HEK293 (cell line): ENCODE measurements at regions not wholly inside any gene's neighbourhood (a gene's known extent, or its start where the extent isn't known, plus 50 kb on each side); places are given as distances from the start of the nearest gene placed in this dataset.
"Not testable (repeated sequence)": the region's sequence is repeated elsewhere in the genome, so short reads cannot be mapped to it uniquely, and the experiment has no call there.

Experiments used
- CTCF ChIA-PET: fragments of 350-600 bp; formaldehyde crosslinking; extraction: SDS; loops from one replicate; lab custom pipeline; 2021; ENCODE audit warnings: antibody characterized with exemption; lab: Yijun Ruan, JAX
- POLR2A ChIA-PET: fragments of 300-600 bp; formaldehyde crosslinking; extraction: SDS; loops from one replicate; lab custom pipeline; 2020; ENCODE audit warnings: antibody characterized with exemption, inconsistent platforms; lab: Yijun Ruan, JAX
- H3K27ac ChIP-seq: fragments of 200-500 bp; sonication (Bioruptor generic); 2 replicates; pipeline ENCODE4 v1.5.1; 2014; ENCODE audit warnings: low read depth, low read length, control low read depth, inconsistent platforms; ENCODE audit errors: extremely low read depth
- H3K36me3 ChIP-seq, 2 experiments: fragments of 200-500 bp in 1 of 2; sonication (Bioruptor generic) in 1 of 2; 1 replicate in 1 of 2; 2 replicates in 1 of 2; pipeline ENCODE4 v1.5.1; 2014 to 2017; ENCODE audit warnings: inconsistent platforms in 2 of 2, low read length in 2 of 2; ENCODE audit not compliant: control insufficient read depth in 2 of 2, insufficient read depth in 1 of 2
- H3K4me1 ChIP-seq: fragments of 200-500 bp; sonication (Bioruptor generic); 2 replicates; pipeline ENCODE4 v1.5.1; 2014; ENCODE audit warnings: mild to moderate bottlenecking, low read length, inconsistent platforms; ENCODE audit not compliant: control insufficient read depth, insufficient read depth
- H3K4me3 ChIP-seq: 2 replicates; pipeline ENCODE4 v1.5.1; 2011; ENCODE audit warnings: low read depth, mild to moderate bottlenecking, control low read depth, low read length, moderate library complexity
- H3K9me3 ChIP-seq: fragments of 200-500 bp; sonication (Bioruptor generic); 2 replicates; pipeline ENCODE4 v1.5.1; 2014; ENCODE audit warnings: low read depth, low read length, inconsistent platforms; ENCODE audit not compliant: control insufficient read depth, insufficient read depth
- GFI1B ChIP-seq: fragments of 450-650 bp; formaldehyde crosslinking; IDR thresholded peaks from 2 replicates; pipeline ENCODE4 v1.5.1; 2016; ENCODE audit warnings: missing biosample characterization, missing genetic modification characterization
- HOXC10 ChIP-seq: sonication (generic); formaldehyde crosslinking; IDR thresholded peaks from 2 replicates; pipeline ENCODE4 v1.8.1; 2023; ENCODE audit warnings: mild to moderate bottlenecking, missing genetic modification reagents
- KLF8 ChIP-seq: fragments of 450-650 bp; formaldehyde crosslinking; IDR thresholded peaks from 2 replicates; pipeline ENCODE4 v1.5.1; 2016; ENCODE audit warnings: missing biosample characterization, missing genetic modification characterization
- OVOL3 ChIP-seq: fragments of 450-650 bp; formaldehyde crosslinking; IDR thresholded peaks from 2 replicates; pipeline ENCODE4 v1.5.1; 2016; ENCODE audit warnings: missing biosample characterization, missing genetic modification characterization
- REPIN1 ChIP-seq: fragments of 450-650 bp; formaldehyde crosslinking; IDR thresholded peaks from 2 replicates; pipeline ENCODE4 v1.5.1; 2017; ENCODE audit warnings: missing biosample characterization, missing genetic modification characterization, low read depth
- SALL2 ChIP-seq: fragments of 450-650 bp; formaldehyde crosslinking; IDR thresholded peaks from 2 replicates; pipeline ENCODE4 v1.5.0; 2017; ENCODE audit warnings: missing biosample characterization, mild to moderate bottlenecking, missing genetic modification characterization, borderline replicate concordance
- SP2 ChIP-seq: fragments of 450-650 bp; formaldehyde crosslinking; IDR thresholded peaks from 2 replicates; pipeline ENCODE4 v1.5.1; 2016; ENCODE audit warnings: missing biosample characterization, missing genetic modification characterization
- SP3 ChIP-seq: fragments of 450-650 bp; formaldehyde crosslinking; IDR thresholded peaks from 2 replicates; pipeline ENCODE4 v1.5.1; 2016; ENCODE audit warnings: missing biosample characterization, missing genetic modification characterization
- ZBTB20 ChIP-seq: fragments of 450-650 bp; formaldehyde crosslinking; IDR thresholded peaks from 2 replicates; pipeline ENCODE4 v1.5.1; 2016; ENCODE audit warnings: missing biosample characterization, missing genetic modification characterization
- ZIC2 ChIP-seq: fragments of 450-650 bp; formaldehyde crosslinking; IDR thresholded peaks from 2 replicates; pipeline ENCODE4 v1.5.1; 2016; ENCODE audit warnings: missing biosample characterization, missing genetic modification characterization
- ZNF121 ChIP-seq: fragments of 450-650 bp; formaldehyde crosslinking; IDR thresholded peaks from 2 replicates; pipeline ENCODE4 v1.5.1; 2016; ENCODE audit warnings: missing biosample characterization, missing genetic modification characterization
- ZNF2 ChIP-seq: fragments of 450-650 bp; formaldehyde crosslinking; IDR thresholded peaks from 2 replicates; pipeline ENCODE4 v1.5.1; 2016; ENCODE audit warnings: missing biosample characterization, missing genetic modification characterization
- ZNF335 ChIP-seq: fragments of 450-650 bp; formaldehyde crosslinking; conservative IDR thresholded peaks from 2 replicates; pipeline ENCODE4 v1.5.1; 2016; ENCODE audit warnings: missing biosample characterization, missing genetic modification characterization
- ZNF37A ChIP-seq: fragments of 450-650 bp; IDR thresholded peaks from 2 replicates; pipeline ENCODE4 v1.5.1; 2018; ENCODE audit warnings: missing biosample characterization, missing genetic modification characterization
- ZNF473 ChIP-seq: fragments of 450-650 bp; formaldehyde crosslinking; IDR thresholded peaks from 2 replicates; pipeline ENCODE4 v1.5.1; 2017; ENCODE audit warnings: missing biosample characterization, missing genetic modification characterization
- ZNF558 ChIP-seq: fragments of 450-650 bp; formaldehyde crosslinking; IDR thresholded peaks from 2 replicates; pipeline ENCODE4 v1.5.1; 2016; ENCODE audit warnings: missing biosample characterization, missing genetic modification characterization
- ZNF658 ChIP-seq: fragments of 450-650 bp; formaldehyde crosslinking; IDR thresholded peaks from 2 replicates; pipeline ENCODE4; 2016; ENCODE audit warnings: missing biosample characterization, missing genetic modification characterization
- ZNF664 ChIP-seq: fragments of 450-650 bp; formaldehyde crosslinking; IDR thresholded peaks from 2 replicates; pipeline ENCODE4 v1.5.1; 2016; ENCODE audit warnings: missing biosample characterization, missing genetic modification characterization
- ZNF776 ChIP-seq: fragments of 450-650 bp; formaldehyde crosslinking; IDR thresholded peaks from 2 replicates; pipeline ENCODE4 v1.5.0; 2017; ENCODE audit warnings: missing biosample characterization, missing genetic modification characterization, borderline replicate concordance
- ZNF792 ChIP-seq: fragments of 450-650 bp; formaldehyde crosslinking; IDR thresholded peaks from 2 replicates; pipeline ENCODE4 v1.5.1; 2016; ENCODE audit warnings: missing biosample characterization, missing genetic modification characterization

DNA sequence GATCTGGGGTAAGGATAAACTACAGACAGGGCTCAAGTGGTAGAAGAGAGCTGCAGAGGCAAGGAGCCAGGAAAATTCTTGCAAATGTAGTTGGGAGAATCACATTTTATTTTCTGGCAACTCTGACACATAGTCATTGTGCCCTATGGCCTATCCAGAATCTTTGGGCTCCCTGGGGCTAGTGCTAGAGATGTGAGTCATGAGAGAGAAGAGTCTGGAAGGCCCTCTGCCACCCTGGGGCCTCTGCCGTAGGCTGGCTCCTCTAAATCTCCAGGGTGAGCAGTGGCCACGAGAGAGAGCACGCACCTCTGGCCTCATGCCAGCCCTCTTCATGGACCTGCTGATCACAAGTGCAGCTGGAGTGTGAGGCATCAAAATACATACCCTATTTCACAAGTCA lies 74.3 kb upstream of the SSBP2 start:
- CTCF ChIA-PET = no interaction called here
- Histone ChIP-seq H3K27ac (no peak overlapping the region), H3K36me3 (no peaks in the 10 kb centered on the region), H3K4me1 (no peaks in the 10 kb centered on the region), H3K9me3 (no peaks in the 10 kb centered on the region), H3K4me3 (no peak overlapping the region)
- POLR2A ChIA-PET = no interaction called here
- TF ChIP-seq ZNF664 (tag by site-specific recombination) = no peak
- peak; percentile 30; the same call in 1 of the 2 replicates for TF ChIP-seq ZIC2 (tag by site-specific recombination)
- no peak for TF ChIP-seq ZNF121 (tag by site-specific recombination)
- TF ChIP-seq ZNF335 (tag by site-specific recombination) = peak; percentile 10; the same call in 1 of the 2 replicates
- TF ChIP-seq ZNF658 (tag by site-specific recombination) = no peak
- TF ChIP-seq ZNF558 (tag by site-specific recombination) = 0 out of 2 replicates have a peak, but pooled peaks have one; percentile 36

DNA sequence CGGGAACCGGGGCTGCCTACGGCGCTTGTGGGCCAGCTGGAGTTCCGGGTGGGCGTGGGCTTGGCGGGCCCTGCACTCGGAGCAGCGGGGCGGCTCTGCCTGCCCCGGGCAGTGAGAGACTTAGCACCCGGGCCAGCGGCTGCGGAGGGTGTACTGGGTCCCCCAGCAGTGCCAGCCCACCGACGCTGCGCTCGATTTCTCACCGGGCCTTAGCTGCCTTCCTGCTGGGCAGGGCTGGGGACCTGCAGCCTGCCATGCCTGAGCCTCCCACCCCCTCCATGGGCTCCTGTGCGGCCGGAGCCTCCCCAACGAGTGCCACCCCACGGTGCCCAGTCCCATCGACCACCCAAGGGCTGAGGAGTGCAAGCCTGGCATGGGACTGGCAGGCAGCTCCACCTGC lies 72.8 kb upstream of the SSBP2 start:
- CTCF ChIA-PET, H3K27ac ChIP-seq, H3K4me1 ChIP-seq, H3K36me3 ChIP-seq, POLR2A ChIA-PET, H3K4me3 ChIP-seq, H3K9me3 ChIP-seq: not testable (repeated sequence)

DNA sequence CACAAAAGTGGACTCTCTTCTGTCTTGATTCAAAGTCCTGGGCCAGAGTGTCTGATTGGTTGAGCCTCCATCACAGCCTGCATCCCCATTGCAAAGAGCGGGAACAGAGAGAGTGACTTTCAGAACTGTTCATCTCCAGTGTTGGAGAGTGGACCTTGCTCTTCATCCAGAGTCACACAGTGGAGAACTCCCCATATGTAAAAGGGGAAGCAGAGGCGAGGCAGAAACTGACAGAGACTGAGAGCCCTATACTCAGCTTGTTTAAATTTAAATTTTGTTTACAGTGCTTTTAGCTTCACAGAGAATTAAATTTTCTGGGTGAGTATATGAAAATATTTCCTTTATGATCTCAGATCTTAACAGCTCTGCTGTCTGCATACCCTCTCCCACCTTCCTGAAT lies 70.0 kb upstream of the SSBP2 start:
- Histone ChIP-seq H3K36me3 (no peaks in the 10 kb centered on the region), H3K4me3 (no peak overlapping the region), H3K9me3 (no peaks in the 10 kb centered on the region), H3K4me1 (no peaks in the 10 kb centered on the region), H3K27ac (no peak overlapping the region)
- POLR2A ChIA-PET = no interaction called here
- CTCF ChIA-PET = interaction anchor here (0.6 to 0.7 kb wide), 2 partner anchors 11 to 23 kb away, joined by 3 to 4 read pairs; no protein-coding TSS in a partner anchor
- no peak for TF ChIP-seq KLF8 (tag by site-specific recombination)
- TF ChIP-seq ZNF792 (tag by site-specific recombination) = no peak
- TF ChIP-seq ZNF37A (tag by site-specific recombination) = no peak

DNA sequence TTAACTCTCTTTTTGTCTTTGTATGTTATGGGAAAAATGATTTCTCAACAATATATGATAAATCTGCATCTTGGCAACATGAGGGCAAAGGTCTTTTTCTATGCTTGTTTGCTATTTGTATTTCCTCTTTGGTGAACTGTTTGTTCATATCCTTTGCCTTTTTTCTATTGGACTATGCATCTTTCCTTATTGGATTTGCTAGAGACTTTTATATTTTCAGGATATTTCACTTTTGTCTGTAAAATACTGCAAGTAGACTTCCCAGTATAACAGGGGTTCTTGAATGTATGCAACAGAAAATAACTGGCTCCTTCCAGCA lies 69.4 kb upstream of the SSBP2 start:
- CTCF ChIA-PET = interaction anchor here (0.7 to 0.9 kb wide), 2 partner anchors 11 to 346 kb away, joined by 3 to 4 read pairs; no protein-coding TSS in a partner anchor
- POLR2A ChIA-PET = no interaction called here
- Histone ChIP-seq H3K9me3 (no peaks in the 10 kb centered on the region), H3K27ac (no peak overlapping the region), H3K4me1 (no peaks in the 10 kb centered on the region), H3K36me3 (no peaks in the 10 kb centered on the region), H3K4me3 (no peak overlapping the region)
- TF ChIP-seq OVOL3 (tag by site-specific recombination) = no peak
- no peak for TF ChIP-seq ZNF558 (tag by site-specific recombination)
- no peak for TF ChIP-seq ZNF473 (tag by site-specific recombination)
- no peak for TF ChIP-seq SP3 (tag by site-specific recombination)
- TF ChIP-seq ZNF776 (tag by site-specific recombination) = no peak
- no peak for TF ChIP-seq REPIN1 (tag by site-specific recombination)
- TF ChIP-seq ZBTB20 (tag by site-specific recombination) = no peak
- no peak for TF ChIP-seq ZNF2
- no peak for TF ChIP-seq SALL2 (tag by site-specific recombination)
- no peak for TF ChIP-seq GFI1B (tag by site-specific recombination)
- no peak for TF ChIP-seq SP2 (tag by site-specific recombination)
- TF ChIP-seq HOXC10 (CRISPR knock-in tag) = no peak
